ENCODE measurements at regions not wholly inside any gene's neighbourhood (a gene's known extent, or its start where the extent isn't known, plus 50 kb on each side); places are given as distances from the start of the nearest gene placed in this dataset.
A peak's percentile ranks its signal among the peaks of the same experiment; 100 is the strongest.

DNA sequence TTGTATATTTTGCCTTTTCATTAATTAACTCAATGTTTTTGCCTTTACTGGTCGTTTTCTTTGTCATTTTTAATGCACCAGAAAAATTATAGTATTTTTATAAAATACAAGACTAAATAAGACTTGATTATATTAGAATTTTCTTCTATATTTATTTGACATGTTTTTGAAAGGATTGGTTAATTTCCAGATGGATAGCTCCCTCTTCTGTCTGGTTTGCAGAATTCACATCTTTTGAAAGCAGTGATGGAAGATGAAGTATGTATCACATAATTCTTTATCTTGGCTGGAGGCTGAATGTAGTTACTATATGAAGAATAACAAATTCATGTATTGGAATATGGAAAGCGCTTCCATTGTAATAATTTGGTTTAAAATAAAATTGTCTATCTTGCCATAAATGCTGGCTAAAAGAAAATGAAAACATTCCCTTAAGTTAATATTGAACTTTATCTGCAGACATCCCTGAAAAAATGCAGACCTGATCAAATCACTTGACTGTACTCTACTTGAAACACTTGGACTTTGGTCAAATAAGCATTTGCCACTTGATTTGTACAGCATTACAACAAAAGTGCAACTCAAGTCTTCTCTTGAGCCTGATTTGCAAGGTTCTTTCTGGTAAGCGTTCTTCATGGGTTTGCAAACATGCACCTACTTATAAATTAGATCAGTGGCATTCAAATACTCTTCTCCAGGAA, 86.3 kb upstream of the EFEMP1 start:
- DNase-seq (ENCODE audit: low read depth in 1 of 2, low spot score in 2 of 2) (no peak), FAIRE-seq (peak; percentile 19)
- Histone ChIP-seq H3K23me2 (ENCODE audit: low read depth, low read length) (no peaks in the 10 kb centered on the region), H3K4me1 (replicated peaks in 1 of 4; ENCODE audit: control insufficient read depth in 3 of 4, insufficient read depth in 4 of 4, low read length in 3 of 4) (peaks cover 4 to 12% (median 7%) of the 10 kb centered on the region in 4 experiments; a peak in 6 of 7 replicates), H3K27me3 (replicated peaks in 1 of 4; ENCODE audit: control insufficient read depth in 3 of 4, extremely low read depth in 1 of 4, insufficient read depth in 3 of 4, low read length in 3 of 4) (no peaks in the 10 kb centered on the region), H4K91ac (replicated peaks; ENCODE audit: insufficient read length, low read length) (no peak overlapping the region), H3K23ac (ENCODE audit: insufficient read length) (no peak overlapping the region), H2BK120ac (replicated peaks; ENCODE audit: low read depth, low read length) (no peak overlapping the region), H4K8ac (ENCODE audit: extremely low read depth, insufficient read depth, low read length) (no peak overlapping the region), H2BK12ac (ENCODE audit: low read depth, low read length) (no peak overlapping the region), H3K79me1 (ENCODE audit: low read depth, low read length) (no peaks in the 10 kb centered on the region), H3K27ac (ENCODE audit: low read depth, low read length) (no peak overlapping the region), H3K9me3 (ENCODE audit: insufficient read depth in 2 of 2, low read depth in 1 of 2, low read length in 1 of 2) (no peaks in the 10 kb centered on the region), H4K5ac (ENCODE audit: insufficient read length, low read depth, low read length) (no peak overlapping the region), H3K4me2 (ENCODE audit: insufficient read depth in 1 of 2, low read depth in 2 of 2, low read length in 2 of 2) (no peak overlapping the region), H3K9ac (replicated peaks in 1 of 4; ENCODE audit: extremely low read depth in 1 of 4, low read depth in 3 of 4, low read length in 3 of 4) (no peak overlapping the region), H2AFZ (ENCODE audit: low read length) (no peak overlapping the region), H2BK20ac (ENCODE audit: low read length) (no peak overlapping the region), H3K18ac (ENCODE audit: extremely low read depth, low read length) (no peak overlapping the region), H3K79me2 (ENCODE audit: control insufficient read depth in 1 of 2, insufficient read depth in 2 of 2, low read length in 2 of 2) (no peaks in the 10 kb centered on the region), H2AK5ac (ENCODE audit: low read depth, low read length) (no peak overlapping the region), H2BK5ac (ENCODE audit: low read depth, low read length) (no peak overlapping the region), H3K4me3 (ENCODE audit: extremely low read depth in 1 of 4, insufficient read depth in 2 of 4, low read depth in 3 of 4, low read length in 4 of 4) (no peak overlapping the region), H3K4ac (replicated peaks; ENCODE audit: insufficient read length, low read depth, low read length) (no peak overlapping the region), H3K56ac (replicated peaks; ENCODE audit: insufficient read length, low read depth, low read length) (no peak overlapping the region), H3K14ac (ENCODE audit: insufficient read length) (no peak overlapping the region), H4K20me1 (replicated peaks in 1 of 2; ENCODE audit: control insufficient read depth in 1 of 2, insufficient read depth in 2 of 2, low read length in 2 of 2) (no peaks in the 10 kb centered on the region), H2BK15ac (ENCODE audit: low read length) (no peak overlapping the region), H3K36me3 (ENCODE audit: control insufficient read depth in 2 of 4, insufficient read depth in 4 of 4, low read length in 3 of 4) (no peaks in the 10 kb centered on the region)
- ChIA-PET POLR2A (ENCODE audit: partially characterized antibody) (interaction anchor here (0.7 kb wide), 1 partner anchor 287 kb away, joined by 4 read pairs; no protein-coding TSS in a partner anchor), CTCF (ENCODE audit: partially characterized antibody) (interaction anchor here (0.7 to 4.3 kb wide), 11 partner anchors 14 to 1105 kb away, joined by 3 to 20 read pairs (median 5); no protein-coding TSS in a partner anchor)
- WGBS, 2 experiments (ENCODE audit: extremely low coverage in 1 of 2, insufficient coverage in 1 of 2, insufficient read length in 1 of 2, insufficient replicate concordance in 2 of 2, low coverage in 1 of 2, low lambda C conversion rate in 2 of 2, missing lambda C conversion rate in 1 of 2), result 33% methylated on average over 3 of the region's 3 CpGs; no CpG with 5 or more reads in 1 of the 2 experiments
- no peak for TF ChIP-seq NRF1 (IDR thresholded peaks at IDR 0.05; ENCODE audit: low read depth, low read length)
- TF ChIP-seq, protein P1, sequence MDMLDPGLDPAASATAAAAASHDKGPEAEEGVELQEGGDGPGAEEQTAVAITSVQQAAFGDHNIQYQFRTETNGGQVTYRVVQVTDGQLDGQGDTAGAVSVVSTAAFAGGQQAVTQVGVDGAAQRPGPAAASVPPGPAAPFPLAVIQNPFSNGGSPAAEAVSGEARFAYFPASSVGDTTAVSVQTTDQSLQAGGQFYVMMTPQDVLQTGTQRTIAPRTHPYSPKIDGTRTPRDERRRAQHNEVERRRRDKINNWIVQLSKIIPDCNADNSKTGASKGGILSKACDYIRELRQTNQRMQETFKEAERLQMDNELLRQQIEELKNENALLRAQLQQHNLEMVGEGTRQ (IDR thresholded peaks at IDR 0.05; ENCODE audit: low read length), result no peak
- no peak for TF ChIP-seq CREB1 (IDR thresholded peaks at IDR 0.05)
- TF ChIP-seq BRCA1 (IDR thresholded peaks at IDR 0.05; ENCODE audit: low read depth, low read length), result no peak
- no peak for TF ChIP-seq TEAD4 (IDR thresholded peaks at IDR 0.05; ENCODE audit: low read depth, low read length)
- TF ChIP-seq RAD21 (IDR thresholded peaks at IDR 0.05 in 1 of 2, conservative IDR thresholded peaks at IDR 0.05 in 1 of 2; ENCODE audit: low read depth in 2 of 2, low read length in 2 of 2), result peak; percentile 62 to 72
- TF ChIP-seq SIRT6 (IDR thresholded peaks at IDR 0.05; ENCODE audit: low read length), result no peak
- TF ChIP-seq, protein P2, sequence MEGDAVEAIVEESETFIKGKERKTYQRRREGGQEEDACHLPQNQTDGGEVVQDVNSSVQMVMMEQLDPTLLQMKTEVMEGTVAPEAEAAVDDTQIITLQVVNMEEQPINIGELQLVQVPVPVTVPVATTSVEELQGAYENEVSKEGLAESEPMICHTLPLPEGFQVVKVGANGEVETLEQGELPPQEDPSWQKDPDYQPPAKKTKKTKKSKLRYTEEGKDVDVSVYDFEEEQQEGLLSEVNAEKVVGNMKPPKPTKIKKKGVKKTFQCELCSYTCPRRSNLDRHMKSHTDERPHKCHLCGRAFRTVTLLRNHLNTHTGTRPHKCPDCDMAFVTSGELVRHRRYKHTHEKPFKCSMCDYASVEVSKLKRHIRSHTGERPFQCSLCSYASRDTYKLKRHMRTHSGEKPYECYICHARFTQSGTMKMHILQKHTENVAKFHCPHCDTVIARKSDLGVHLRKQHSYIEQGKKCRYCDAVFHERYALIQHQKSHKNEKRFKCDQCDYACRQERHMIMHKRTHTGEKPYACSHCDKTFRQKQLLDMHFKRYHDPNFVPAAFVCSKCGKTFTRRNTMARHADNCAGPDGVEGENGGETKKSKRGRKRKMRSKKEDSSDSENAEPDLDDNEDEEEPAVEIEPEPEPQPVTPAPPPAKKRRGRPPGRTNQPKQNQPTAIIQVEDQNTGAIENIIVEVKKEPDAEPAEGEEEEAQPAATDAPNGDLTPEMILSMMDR (IDR thresholded peaks at IDR 0.05; ENCODE audit: control extremely low read depth in 1 of 3, insufficient read depth in 1 of 3, low read depth in 1 of 3, low read length in 3 of 3), result peak in 1 of 3 experiments; percentile 42; a peak in 2 of 4 replicates
- no peak for TF ChIP-seq POLR2AphosphoS5 (IDR thresholded peaks at IDR 0.05; ENCODE audit: low read depth, low read length)

All from H1 (cell line).